ENCODE measurements at regions not wholly inside any gene's neighbourhood (a gene's known extent, or its start where the extent isn't known, plus 50 kb on each side); places are given as distances from the start of the nearest gene placed in this dataset.

DNA sequence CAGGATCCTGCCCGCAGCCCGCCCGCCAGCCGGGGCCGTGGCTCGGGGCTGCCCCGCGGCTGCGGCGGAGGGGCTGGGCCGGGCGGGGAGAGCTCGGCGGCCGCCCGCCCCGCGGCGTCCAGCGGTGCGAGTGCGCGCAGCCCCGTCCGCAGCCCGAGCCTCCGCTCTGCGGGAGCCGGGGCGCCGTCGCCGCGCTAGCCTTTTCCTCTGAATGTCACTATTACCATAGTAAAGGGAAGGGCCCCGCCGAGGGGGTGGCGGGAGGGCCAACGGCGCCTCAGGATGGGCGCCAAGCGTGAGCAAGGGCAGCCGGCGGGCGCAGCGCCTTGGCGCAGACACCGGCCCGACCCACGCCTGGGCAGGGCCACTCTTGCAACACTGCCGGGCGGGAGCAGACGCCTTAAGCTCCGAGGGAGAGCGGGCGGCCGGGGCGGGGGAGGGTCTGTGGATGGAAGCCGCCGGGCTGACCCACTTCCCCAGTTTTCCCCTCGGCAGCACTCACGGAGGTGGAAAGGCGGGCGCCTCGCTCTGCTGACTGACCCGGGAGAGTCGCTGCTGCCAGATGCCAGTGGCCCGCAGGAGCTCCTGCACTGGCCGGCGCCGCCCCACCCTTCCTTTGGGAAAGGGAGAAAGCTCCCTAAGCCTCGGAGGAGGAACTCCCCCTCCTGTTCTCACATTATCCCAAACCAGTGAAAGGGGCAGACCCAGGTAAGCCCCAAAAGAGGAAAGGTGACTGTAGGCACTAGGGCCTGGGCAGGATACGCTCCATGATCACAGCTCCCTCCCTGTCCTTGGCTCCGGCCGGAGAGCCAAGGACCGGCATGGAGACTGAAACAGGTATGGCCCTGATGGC lies 329.4 kb downstream of the HNRNPD start:
- peak overlapping the region in 12 of 21 experiments; percentile 22 to 75 (median 58) for H3K27ac ChIP-seq
- peak overlapping the region; percentile 19 to 48 (median 34) for H3K4me3 ChIP-seq

DNA sequence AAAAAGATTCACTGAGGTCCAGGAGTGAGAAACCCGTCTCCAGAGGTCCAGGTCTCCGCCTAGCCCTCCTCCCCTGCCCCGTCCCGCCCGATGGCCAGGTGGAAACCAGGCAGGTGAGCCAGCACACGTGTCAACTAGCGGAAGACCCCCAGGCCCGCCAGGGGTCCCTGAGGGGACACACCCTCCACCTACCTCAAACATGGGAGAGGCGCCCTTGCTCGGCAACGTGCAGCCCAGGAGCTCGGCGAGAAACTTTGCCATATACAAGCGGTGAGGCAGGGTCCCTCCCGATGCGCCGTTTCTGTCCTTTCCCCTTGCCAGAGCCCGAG lies 330.0 kb downstream of the HNRNPD start:
- peak overlapping the region; percentile 16 to 48 (median 34) for H3K4me3 ChIP-seq
- peak overlapping the region in 6 of 21 experiments; percentile 22 to 75 (median 62) for H3K27ac ChIP-seq

DNA sequence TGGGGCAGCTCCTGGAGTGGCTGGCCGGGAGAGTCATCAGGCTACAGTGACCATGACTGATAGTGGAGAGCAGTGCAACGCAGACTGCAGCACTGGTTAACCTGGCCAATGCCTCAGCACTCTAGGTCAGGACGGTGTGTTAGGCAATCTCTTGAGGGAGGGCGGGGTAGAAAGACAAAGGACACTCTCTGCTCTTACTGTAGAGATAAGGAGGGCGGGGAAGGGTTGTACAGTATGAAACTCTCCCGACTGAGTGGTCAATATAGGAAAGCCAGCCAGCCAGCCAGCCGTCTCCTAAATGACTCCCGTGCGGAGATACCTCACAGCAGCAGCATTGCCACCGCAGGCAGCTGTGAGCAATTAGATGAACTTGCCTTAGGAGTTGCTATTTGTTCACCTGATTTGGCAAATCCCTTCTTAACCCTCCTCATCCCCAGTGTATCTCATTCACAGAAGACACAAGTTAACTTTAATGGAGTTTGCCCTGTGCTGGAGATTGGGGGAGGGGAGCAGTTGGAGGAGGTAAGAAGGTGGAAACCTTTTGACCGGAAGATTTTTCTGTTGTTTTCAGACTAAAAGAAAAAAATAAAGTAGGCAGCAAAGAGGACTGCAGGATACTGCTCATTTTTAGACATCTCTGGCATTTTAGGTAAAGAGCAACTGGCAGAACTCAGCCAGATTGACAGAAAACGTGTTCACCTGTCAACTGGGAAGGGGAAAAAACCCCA lies 330.5 kb downstream of the HNRNPD start:
- Histone ChIP-seq H3K4me3 (peak overlapping the region; percentile 16 to 48 (median 34)), H3K27ac (peak overlapping the region in 5 of 21 experiments; percentile 39 to 75 (median 66))

DNA sequence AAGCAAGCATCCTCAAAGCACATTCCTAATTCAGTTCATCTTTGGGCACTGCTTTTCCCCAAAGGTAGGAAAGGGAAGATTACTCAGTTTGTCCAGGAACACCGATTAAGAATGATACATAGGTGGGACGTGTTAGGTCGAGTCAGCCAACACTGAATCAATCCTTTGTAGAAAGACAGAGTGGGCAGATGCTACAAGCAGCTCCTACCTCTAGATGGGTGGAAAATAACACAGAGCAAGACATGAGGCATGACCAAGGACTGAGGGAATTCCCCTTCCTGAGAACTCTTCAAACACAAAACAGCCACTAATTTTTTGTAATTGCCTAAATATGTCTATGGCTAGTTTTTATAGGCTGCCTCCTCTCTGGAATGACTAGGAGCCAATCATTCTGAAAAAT lies 331.7 kb downstream of the HNRNPD start:
- H3K4me3 ChIP-seq, result no peak overlapping the region
- H3K27ac ChIP-seq, result peak overlapping the region in 1 of 21 experiments; percentile 53

DNA sequence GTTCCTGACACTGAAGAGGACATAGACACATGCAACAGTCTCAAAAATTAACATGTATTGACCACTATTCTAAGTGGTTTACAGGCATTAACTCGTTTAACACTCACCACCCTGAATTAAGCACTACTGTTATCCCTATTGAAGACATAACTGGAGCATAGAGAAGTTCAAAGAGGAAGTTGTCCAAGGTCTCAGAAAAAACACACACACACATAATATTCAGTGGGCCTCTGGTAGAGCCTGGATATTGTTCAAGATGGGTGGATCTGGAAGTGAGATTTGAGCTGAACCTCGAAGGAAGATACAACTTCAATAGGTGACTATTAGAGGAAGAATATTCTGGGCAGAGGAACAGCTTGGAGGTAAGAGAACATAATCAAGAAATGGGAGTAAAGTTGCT lies 334.9 kb downstream of the HNRNPD start:
- no peak overlapping the region for H3K27ac ChIP-seq
- H3K4me3 ChIP-seq, result no peak overlapping the region

DNA sequence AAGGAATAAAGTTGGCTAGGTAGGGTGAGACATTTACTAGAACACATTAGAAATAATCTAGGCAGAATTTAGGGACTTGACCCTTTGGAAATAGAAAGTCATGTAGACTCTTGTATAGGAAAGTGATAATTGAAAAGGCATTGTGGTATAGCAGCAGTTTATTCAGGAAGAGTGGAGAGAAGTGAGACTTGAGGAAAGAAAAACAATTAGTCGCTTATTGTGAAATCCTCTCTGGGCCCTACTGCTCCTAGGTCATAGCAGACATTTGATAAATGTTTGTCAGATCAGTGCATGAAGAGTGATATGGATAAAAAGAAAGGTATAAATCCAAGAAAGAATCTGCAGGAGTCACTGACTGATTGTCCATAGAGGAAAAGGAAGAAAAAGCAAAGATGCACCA lies 337.6 kb downstream of the HNRNPD start:
- no peak overlapping the region for H3K4me3 ChIP-seq
- H3K27ac ChIP-seq, result no peak overlapping the region

DNA sequence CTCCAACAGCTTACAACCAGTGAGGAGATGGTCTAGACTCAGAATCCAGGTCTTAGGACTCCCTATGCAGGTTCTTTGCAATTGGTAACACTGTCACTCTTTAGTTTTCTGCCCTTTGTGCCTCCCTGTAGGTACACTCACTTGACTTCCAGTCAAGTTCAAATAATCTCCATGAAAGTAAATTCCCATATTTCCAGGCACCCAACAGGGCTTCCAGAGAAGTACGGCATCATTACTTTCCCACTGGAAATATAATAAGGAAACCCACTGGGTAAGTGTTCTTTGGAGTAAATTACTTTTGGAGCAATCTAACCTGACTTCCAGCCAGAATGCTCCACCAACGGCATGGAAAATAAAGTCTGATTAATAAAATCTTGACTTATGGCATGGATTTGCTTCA lies 338.9 kb downstream of the HNRNPD start:
- Histone ChIP-seq H3K27ac (no peak overlapping the region), H3K4me3 (no peak overlapping the region)

DNA sequence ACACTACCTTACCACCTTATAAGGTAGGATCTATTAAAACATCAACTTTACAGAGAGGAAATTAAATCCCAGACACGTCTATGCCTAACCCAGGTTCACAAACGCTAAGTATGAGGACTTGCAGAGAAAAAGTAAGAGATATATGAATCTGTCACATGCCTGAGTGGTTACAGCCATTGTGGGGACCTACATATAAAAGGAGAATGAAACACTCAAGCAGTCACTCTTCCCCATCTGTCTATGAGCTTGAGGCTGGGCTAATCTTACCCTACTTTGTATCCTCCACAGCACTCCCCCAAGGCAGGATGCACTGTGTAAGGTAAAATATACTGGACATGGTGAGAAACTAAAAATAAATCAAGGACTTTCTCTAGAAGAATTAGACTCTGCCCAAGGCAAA lies 339.9 kb downstream of the HNRNPD start:
- H3K4me3 ChIP-seq, result no peak overlapping the region

DNA sequence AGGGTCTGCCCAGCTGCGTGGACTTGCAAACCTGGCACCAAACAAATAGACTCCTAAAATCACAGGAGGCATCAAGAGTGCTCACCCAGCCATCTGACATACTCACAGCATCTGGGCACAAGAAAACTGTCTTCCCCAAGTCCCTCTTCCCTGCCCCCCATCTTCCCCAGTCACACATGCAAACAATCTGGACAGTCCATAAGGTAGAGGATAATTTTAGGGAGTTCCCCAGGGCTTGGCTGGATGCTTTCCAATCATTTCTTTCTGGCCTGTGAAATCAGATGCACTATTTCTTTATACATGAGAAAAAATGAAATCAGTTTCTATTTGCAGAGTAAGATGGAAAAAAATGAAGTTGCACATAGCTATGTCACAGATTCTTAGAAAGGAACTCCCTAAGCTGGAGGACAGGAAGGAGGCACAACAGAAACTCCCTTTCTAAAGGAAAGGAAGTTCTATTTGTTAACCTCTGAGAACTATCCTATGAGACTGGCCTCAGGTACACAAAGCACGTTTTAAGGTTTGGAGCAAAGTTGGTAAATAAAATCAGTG lies 342.3 kb downstream of the HNRNPD start:
- Histone ChIP-seq H3K27ac (no peak overlapping the region), H3K4me3 (no peak overlapping the region)

More for the DNA sequence above, 339.9 kb downstream of the HNRNPD start:
- H3K27ac ChIP-seq, result no peak overlapping the region

DNA sequence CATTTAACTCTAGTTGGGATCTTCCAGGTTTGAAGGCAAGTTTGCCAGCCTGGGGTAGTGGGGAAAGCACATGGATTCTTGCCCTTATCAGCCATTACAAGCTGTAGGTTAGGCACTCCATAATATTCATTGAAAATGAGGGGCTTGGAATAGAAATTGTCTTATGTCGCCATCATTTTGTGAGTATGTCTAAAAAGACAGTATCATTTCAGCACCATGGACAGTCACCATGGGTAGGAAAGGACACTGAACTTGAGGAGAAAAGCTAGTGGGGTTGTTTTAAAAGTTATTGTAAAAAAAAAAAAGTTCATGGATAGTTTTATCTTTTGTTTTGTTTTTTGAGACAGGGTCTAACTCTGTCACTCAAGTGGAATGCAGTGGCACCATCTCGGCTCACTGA lies 356.1 kb downstream of the HNRNPD start:
- Histone ChIP-seq H3K27ac (no peak overlapping the region), H3K4me3 (no peak overlapping the region)

DNA sequence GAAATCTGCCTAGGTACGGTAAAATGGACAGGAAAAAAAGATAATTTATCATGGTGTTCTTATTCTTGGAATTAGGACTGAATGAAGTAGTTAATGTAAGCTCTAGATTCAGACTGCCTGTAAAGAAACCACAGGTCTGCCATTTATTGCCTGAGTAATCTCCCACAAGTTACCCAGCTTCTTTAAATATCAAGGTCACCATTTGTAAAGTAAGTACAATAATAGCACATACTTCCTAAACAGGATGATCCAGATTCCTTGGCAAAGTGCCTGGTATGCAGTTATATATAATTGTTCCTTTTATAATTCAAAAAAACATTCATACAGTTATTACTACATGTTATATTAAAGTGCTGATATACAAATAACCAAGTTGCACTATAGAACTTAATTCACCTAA lies 368.6 kb downstream of the HNRNPD start:
- H3K4me3 ChIP-seq, result no peak overlapping the region
- H3K27ac ChIP-seq, result no peak overlapping the region

DNA sequence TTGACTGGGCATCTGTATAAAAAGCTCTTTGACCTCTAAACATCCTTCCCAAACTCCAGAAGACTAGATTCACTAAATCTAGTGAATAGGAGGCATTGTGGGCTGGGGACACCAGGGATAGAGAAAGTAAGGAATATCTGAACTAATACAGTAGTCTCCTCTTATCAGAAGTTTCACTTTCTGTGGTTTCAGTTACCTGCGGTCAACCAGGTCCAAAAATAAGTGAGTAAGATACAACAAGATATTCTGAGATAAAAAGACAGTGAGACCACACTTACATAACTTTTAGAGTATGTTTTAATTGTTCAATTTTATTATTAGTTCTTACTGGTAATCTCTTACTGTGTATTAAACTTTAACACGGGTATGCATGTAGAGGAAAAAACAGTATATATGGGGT lies 376.5 kb downstream of the HNRNPD start:
- Histone ChIP-seq H3K4me3 (no peak overlapping the region), H3K27ac (no peak overlapping the region)

DNA sequence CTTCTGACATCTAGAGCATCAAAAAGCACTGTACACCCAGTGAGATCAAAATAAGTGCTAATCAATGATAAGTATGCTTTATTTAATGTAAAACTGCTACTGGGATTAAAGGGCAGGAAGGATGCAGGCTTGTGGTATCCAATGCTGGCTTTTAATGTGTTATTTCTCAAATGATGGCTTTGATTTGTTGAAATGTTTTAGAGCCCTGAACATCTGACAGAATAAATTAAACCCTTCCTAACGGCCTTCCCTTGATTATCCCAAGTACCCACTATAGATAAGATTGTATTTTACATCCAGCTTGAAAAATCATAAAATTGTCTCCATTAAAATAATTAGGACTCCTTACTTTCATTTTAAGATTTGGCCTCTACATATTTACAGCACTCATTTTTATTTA lies 382.9 kb downstream of the HNRNPD start:
- Histone ChIP-seq H3K4me3 (no peak overlapping the region), H3K27ac (no peak overlapping the region)

DNA sequence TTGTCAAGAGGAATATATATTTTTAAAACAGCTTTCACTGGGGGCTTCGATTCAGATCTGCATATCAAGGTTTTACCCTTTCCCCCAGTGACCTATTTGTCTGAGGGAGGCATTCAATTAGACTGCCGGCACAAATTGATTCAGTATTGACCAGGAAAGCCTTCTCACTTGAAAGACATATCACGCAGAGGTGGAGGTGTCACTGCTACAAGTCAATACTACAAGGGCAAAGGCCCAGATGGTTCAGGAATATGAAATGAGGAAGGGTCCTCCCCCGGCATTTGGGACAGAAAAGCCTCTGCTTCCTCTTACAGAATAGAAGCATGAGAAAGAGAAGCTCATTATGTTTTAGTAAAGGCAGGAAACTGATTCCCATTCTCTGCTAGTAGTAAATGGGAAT lies 383.6 kb downstream of the HNRNPD start:
- Histone ChIP-seq H3K27ac (no peak overlapping the region), H3K4me3 (no peak overlapping the region)

DNA sequence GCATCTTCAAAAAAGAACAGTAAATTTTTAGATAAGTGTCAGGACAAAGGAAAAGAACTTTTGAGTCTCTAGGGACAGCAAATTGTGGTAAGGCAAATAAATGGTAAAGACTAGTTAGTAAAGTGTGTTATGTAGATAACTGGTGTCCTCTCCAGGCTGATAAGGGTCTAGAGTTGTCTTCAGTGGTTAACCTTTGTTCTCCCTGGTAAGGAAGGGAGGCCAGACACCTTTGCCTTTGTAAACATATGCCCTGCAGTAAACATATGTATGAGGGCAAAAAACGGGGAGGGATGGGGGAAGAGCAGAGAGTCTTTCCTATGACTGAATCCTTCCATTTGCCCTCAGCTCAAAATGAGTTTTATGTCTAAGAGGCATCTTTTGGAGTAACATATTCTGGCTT lies 384.6 kb downstream of the HNRNPD start:
- H3K4me3 ChIP-seq, result no peak overlapping the region
- no peak overlapping the region for H3K27ac ChIP-seq

DNA sequence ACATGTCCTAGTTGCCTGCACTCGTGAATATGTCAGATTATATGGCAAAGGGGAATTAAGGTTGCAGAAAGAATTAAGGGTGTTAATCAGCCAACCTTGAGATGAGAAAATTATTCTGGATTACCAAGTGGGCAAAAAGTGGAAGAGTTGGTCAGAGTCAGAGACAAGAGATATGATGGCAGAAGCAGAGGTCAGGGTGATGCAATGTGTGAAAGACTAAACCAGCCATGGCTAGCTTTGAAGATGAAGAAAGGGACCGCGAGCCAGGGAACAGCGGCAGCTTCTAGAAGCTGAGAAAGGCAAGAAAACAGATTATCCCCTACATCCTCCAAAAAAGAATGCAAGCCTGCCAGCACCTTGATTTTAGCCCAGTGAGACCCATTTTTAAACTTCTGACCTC lies 385.6 kb downstream of the HNRNPD start:
- Histone ChIP-seq H3K4me3 (no peak overlapping the region), H3K27ac (no peak overlapping the region)

DNA sequence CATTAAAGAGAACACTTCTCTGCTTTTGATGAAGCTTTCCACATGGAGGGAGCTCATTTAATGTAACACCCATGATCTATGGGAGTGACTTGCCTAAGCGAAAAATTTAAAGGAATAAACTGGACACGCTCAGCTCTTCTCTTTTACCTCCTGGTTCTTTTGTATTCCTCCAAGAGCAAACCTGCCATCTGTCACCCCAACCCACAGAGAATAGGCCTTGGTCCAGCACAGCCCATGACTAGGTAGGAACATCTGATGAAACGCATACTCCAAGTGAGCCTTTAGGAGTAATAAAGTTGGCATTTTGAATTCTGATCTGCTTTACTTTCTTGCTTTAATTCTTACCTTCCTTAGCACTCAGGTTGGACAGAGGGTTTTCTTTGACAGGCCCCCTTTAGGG lies 389.0 kb downstream of the HNRNPD start:
- no peak overlapping the region for H3K4me3 ChIP-seq
- no peak overlapping the region for H3K27ac ChIP-seq

DNA sequence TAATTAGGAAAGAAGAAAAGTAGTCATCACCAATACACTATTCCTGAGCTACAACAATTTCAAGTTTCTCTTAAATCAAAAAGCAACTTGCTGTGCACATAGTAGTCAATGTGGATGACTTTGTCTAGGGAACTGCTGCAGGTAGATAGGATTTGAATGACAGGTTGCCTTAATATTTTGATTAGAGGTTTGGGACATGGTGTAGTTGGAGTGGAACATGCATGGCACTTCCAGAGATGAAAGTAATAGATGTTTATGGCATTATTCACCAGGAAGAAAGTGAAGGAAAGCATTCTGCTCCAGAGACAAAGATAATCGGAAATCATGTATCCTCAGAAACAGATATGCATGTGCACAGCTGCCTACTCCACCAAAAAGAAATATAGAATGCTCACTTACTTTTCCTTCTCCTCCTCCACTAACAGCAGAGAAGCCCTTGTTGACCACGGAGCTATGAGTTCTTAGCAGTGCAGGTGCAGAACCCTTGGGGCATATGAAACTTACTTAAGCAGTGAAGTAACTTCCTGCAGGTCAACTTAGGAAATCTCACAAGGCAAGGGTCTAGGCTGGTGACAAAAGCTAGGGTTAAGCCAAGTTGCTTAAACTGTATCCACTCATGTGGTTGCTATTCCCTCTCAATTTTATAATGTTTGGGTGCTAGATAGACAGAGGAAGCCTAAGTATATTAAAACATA lies 390.8 kb downstream of the HNRNPD start:
- Histone ChIP-seq H3K27ac (no peak overlapping the region), H3K4me3 (no peak overlapping the region)

DNA sequence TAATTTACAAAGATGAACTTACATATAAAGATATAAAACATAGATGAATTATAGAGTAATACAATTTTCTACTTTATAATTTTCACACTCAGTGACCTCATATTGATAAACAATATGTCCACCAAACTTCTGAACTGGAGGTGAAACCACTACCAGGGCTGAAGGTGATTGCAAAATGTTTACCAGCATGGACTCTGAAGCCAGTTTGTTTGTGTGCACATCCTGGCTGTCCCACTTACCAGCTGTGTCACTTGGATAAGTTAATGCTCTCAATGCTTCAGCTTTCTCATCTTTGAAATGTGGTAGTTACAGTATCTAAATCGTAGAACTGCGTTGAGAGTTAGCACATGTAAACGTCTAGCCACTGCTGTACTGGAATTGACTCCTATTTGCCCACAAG lies 392.6 kb downstream of the HNRNPD start:
- H3K4me3 ChIP-seq, result no peak overlapping the region
- H3K27ac ChIP-seq, result no peak overlapping the region

DNA sequence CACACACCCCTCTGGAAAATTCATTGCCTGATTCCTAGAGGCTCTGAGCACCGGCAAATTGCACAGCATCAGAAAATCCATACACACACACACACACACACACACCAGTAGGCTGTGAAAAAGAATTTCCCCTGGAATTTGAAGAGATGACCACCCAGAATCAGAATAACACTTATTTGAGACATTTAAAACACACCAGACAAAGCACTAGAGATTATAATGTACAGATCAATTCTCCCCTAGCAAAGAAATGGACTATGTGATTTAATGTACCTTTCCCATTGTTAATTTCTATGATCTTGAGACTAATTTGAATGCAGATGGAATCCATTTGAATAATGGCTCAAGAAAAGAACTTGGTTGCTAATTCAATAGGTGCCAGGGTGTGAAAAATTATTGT lies 399.3 kb downstream of the HNRNPD start:
- Histone ChIP-seq H3K4me3 (no peak overlapping the region), H3K27ac (no peak overlapping the region)

All from skin epidermis (tissue), 12 donors.